ENCODE measurements at regions not wholly inside any gene's neighbourhood (a gene's known extent, or its start where the extent isn't known, plus 50 kb on each side); places are given as distances from the start of the nearest gene placed in this dataset.
"Not testable (repeated sequence)": the region's sequence is repeated elsewhere in the genome, so short reads cannot be mapped to it uniquely, and the experiment has no call there.

- no peak for TF ChIP-seq POU2F2 (IDR thresholded peaks at IDR 0.05; ENCODE audit: low read depth, low read length)
- no peak for TF ChIP-seq SPI1 (IDR thresholded peaks at IDR 0.05; ENCODE audit: low read depth, low read length)
- no peak for TF ChIP-seq PAX5 (IDR thresholded peaks at IDR 0.05; ENCODE audit: insufficient read depth, low read length, severe bottlenecking)
- TF ChIP-seq TAF1 (IDR thresholded peaks at IDR 0.05; ENCODE audit: low read depth, low read length): no peak
- TF ChIP-seq POLR2AphosphoS5 (IDR thresholded peaks at IDR 0.05; ENCODE audit: low read depth, low read length): no peak
- TF ChIP-seq POLR2A (IDR thresholded peaks at IDR 0.05; ENCODE audit: low read depth, low read length): no peak
Measured at GRCh38 chr2:234702731-234703225, 205.9 kb upstream of the ARL4C start.

GRCh38 chr2:234701841-234702240 is 205.0 kb upstream of the ARL4C start:
- DNase-seq (ENCODE audit: insufficient read length, low spot score) (no peak), FAIRE-seq (no peak)
- TF ChIP-seq TAF1 (IDR thresholded peaks at IDR 0.05; ENCODE audit: low read depth, low read length) (no peak), PAX5 (IDR thresholded peaks at IDR 0.05; ENCODE audit: insufficient read depth, low read length, severe bottlenecking) (no peak), POLR2AphosphoS5 (IDR thresholded peaks at IDR 0.05; ENCODE audit: low read depth, low read length) (no peak), POLR2A (IDR thresholded peaks at IDR 0.05; ENCODE audit: low read depth, low read length) (no peak), SPI1 (IDR thresholded peaks at IDR 0.05; ENCODE audit: low read depth, low read length) (no peak), POU2F2 (IDR thresholded peaks at IDR 0.05; ENCODE audit: low read depth, low read length) (no peak)

More at GRCh38 chr2:234702731-234703225, 205.9 kb upstream of the ARL4C start:
- DNase-seq (ENCODE audit: insufficient read length, low spot score) (no peak), FAIRE-seq (no peak)

GRCh38 chr2:234701421-234701820 is 204.5 kb upstream of the ARL4C start:
- FAIRE-seq: no peak
- no peak for TF ChIP-seq POLR2AphosphoS5 (IDR thresholded peaks at IDR 0.05; ENCODE audit: low read depth, low read length)
- no peak for DNase-seq (ENCODE audit: insufficient read length, low spot score)

- no peak for TF ChIP-seq SPI1 (IDR thresholded peaks at IDR 0.05; ENCODE audit: low read depth, low read length)
- TF ChIP-seq PAX5 (IDR thresholded peaks at IDR 0.05; ENCODE audit: insufficient read depth, low read length, severe bottlenecking): no peak
- no peak for TF ChIP-seq POU2F2 (IDR thresholded peaks at IDR 0.05; ENCODE audit: low read depth, low read length)
- TF ChIP-seq POLR2AphosphoS5 (IDR thresholded peaks at IDR 0.05; ENCODE audit: low read depth, low read length): no peak
- TF ChIP-seq POLR2A (IDR thresholded peaks at IDR 0.05; ENCODE audit: low read depth, low read length): no peak
- TF ChIP-seq TAF1 (IDR thresholded peaks at IDR 0.05; ENCODE audit: low read depth, low read length): no peak
- no peak for DNase-seq (ENCODE audit: insufficient read length, low spot score)
- no peak for FAIRE-seq
Measured at GRCh38 chr2:234699456-234699855, 202.6 kb upstream of the ARL4C start.

GRCh38 chr2:234697300-234697876 is 200.5 kb upstream of the ARL4C start:
- not testable (repeated sequence) for DNase-seq (ENCODE audit: insufficient read length, low spot score); FAIRE-seq

GRCh38 chr2:234695981-234696380 is 199.1 kb upstream of the ARL4C start:
- DNase-seq (ENCODE audit: insufficient read length, low spot score): no peak
- FAIRE-seq: no peak
- TF ChIP-seq SPI1 (IDR thresholded peaks at IDR 0.05; ENCODE audit: low read depth, low read length) (no peak), POU2F2 (IDR thresholded peaks at IDR 0.05; ENCODE audit: low read depth, low read length) (no peak), PAX5 (IDR thresholded peaks at IDR 0.05; ENCODE audit: insufficient read depth, low read length, severe bottlenecking) (no peak), POLR2AphosphoS5 (IDR thresholded peaks at IDR 0.05; ENCODE audit: low read depth, low read length) (no peak), TAF1 (IDR thresholded peaks at IDR 0.05; ENCODE audit: low read depth, low read length) (no peak), POLR2A (IDR thresholded peaks at IDR 0.05; ENCODE audit: low read depth, low read length) (no peak)

GRCh38 chr2:234694244-234695013 is 197.5 kb upstream of the ARL4C start:
- no peak for TF ChIP-seq POLR2A (IDR thresholded peaks at IDR 0.05; ENCODE audit: low read depth, low read length)
- no peak for TF ChIP-seq PAX5 (IDR thresholded peaks at IDR 0.05; ENCODE audit: insufficient read depth, low read length, severe bottlenecking)
- no peak for TF ChIP-seq TAF1 (IDR thresholded peaks at IDR 0.05; ENCODE audit: low read depth, low read length)
- TF ChIP-seq POU2F2 (IDR thresholded peaks at IDR 0.05; ENCODE audit: low read depth, low read length): no peak
- TF ChIP-seq POLR2AphosphoS5 (IDR thresholded peaks at IDR 0.05; ENCODE audit: low read depth, low read length): no peak
- TF ChIP-seq SPI1 (IDR thresholded peaks at IDR 0.05; ENCODE audit: low read depth, low read length): no peak
- DNase-seq (ENCODE audit: insufficient read length, low spot score): no peak
- FAIRE-seq: no peak

- not testable (repeated sequence) for FAIRE-seq; DNase-seq (ENCODE audit: insufficient read length, low spot score)
Measured at GRCh38 chr2:234693681-234694190, 196.9 kb upstream of the ARL4C start.

- not testable (repeated sequence) for DNase-seq (ENCODE audit: insufficient read length, low spot score); FAIRE-seq
Measured at GRCh38 chr2:234693191-234693590, 196.3 kb upstream of the ARL4C start.

GRCh38 chr2:234691968-234692955 is 195.4 kb upstream of the ARL4C start:
- TF ChIP-seq POU2F2 (IDR thresholded peaks at IDR 0.05; ENCODE audit: low read depth, low read length) (no peak), POLR2A (IDR thresholded peaks at IDR 0.05; ENCODE audit: low read depth, low read length) (no peak), POLR2AphosphoS5 (IDR thresholded peaks at IDR 0.05; ENCODE audit: low read depth, low read length) (no peak), PAX5 (IDR thresholded peaks at IDR 0.05; ENCODE audit: insufficient read depth, low read length, severe bottlenecking) (no peak)
- DNase-seq (ENCODE audit: insufficient read length, low spot score) (no peak), FAIRE-seq (no peak)

Data from GM12891 (cell line).